GM19372 (cell line): ENCODE measurements at regions not wholly inside any gene's neighbourhood (a gene's known extent, or its start where the extent isn't known, plus 50 kb on each side); places are given as distances from the start of the nearest gene placed in this dataset.

Experiments
- ATAC-seq: cut with Tn5 transposase; IDR thresholded peaks from one replicate; pipeline ENCODE4 v1.9.1; 2021; ENCODE audit warnings: mild to moderate bottlenecking, low read depth, moderate library complexity; ENCODE audit not compliant: unreplicated experiment

- no peak for ATAC-seq
Measured at GRCh38 chr2:128489526-128490273, 171.0 kb upstream of the HS6ST1 start.

- no peak for ATAC-seq
Measured at GRCh38 chr2:128490321-128490720, 171.7 kb upstream of the HS6ST1 start.

- ATAC-seq, result no peak
Measured at GRCh38 chr2:128490881-128491691, 172.4 kb upstream of the HS6ST1 start.

- no peak for ATAC-seq
Measured at GRCh38 chr2:128491692-128492244, 173.1 kb upstream of the HS6ST1 start.

GRCh38 chr2:128492966-128493811 lies 174.5 kb upstream of the HS6ST1 start:
- no peak for ATAC-seq

- ATAC-seq, result no peak
Measured at GRCh38 chr2:128493880-128494279, 175.2 kb upstream of the HS6ST1 start.

- no peak for ATAC-seq
Measured at GRCh38 chr2:128494307-128494639, 175.6 kb upstream of the HS6ST1 start.

GRCh38 chr2:128494640-128495321 lies 176.1 kb upstream of the HS6ST1 start:
- ATAC-seq, result no peak

GRCh38 chr2:128495996-128496547 lies 177.4 kb upstream of the HS6ST1 start:
- no peak for ATAC-seq

GRCh38 chr2:128496700-128497099 lies 178.0 kb upstream of the HS6ST1 start:
- no peak for ATAC-seq

GRCh38 chr2:128497461-128497860 lies 178.8 kb upstream of the HS6ST1 start:
- ATAC-seq, result no peak

GRCh38 chr2:128498086-128498485 lies 179.4 kb upstream of the HS6ST1 start:
- no peak for ATAC-seq

- no peak for ATAC-seq
Measured at GRCh38 chr2:128498589-128498988, 179.9 kb upstream of the HS6ST1 start.

GRCh38 chr2:128499367-128500137 lies 180.9 kb upstream of the HS6ST1 start:
- no peak for ATAC-seq

- no peak for ATAC-seq
Measured at GRCh38 chr2:128500138-128500800, 181.6 kb upstream of the HS6ST1 start.

GRCh38 chr2:128501006-128501690 lies 182.5 kb upstream of the HS6ST1 start:
- no peak for ATAC-seq

GRCh38 chr2:128501700-128502099 lies 183.0 kb upstream of the HS6ST1 start:
- ATAC-seq, result no peak

GRCh38 chr2:128502200-128502599 lies 183.5 kb upstream of the HS6ST1 start:
- no peak for ATAC-seq
